ENCODE measurements at regions not wholly inside any gene's neighbourhood (a gene's known extent, or its start where the extent isn't known, plus 50 kb on each side); places are given as distances from the start of the nearest gene placed in this dataset.

DNA sequence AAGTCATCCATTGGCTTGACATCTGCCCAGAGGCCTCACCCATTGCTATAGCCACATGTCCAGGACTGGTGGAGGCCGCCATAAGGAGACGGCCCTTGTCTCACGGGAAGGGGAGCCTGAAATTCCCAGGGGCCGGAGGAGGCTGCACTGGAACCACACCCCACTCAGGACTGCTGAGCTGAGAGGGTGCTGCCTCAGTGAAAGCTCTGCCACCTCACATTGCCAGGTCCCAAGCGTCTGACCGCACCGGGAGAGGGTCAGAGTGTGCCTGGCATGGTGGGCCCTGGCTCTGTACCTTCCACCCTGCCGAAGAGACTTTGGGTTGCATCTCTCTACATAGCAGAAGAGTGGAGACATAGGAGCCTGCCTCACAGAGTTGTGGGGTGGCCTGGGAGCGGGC lies 134.1 kb upstream of the GLI2 start:
- no peak overlapping the region for H3K56ac ChIP-seq (ENCODE audit: insufficient read length, low read depth, low read length)
- H4K8ac ChIP-seq (replicated peaks; ENCODE audit: insufficient read length, low read depth, low read length) = no peak overlapping the region
- no peak overlapping the region for H3K23ac ChIP-seq (ENCODE audit: insufficient read length, low read depth, low read length)
- no peak overlapping the region for H2BK12ac ChIP-seq (ENCODE audit: insufficient read length, low read depth, low read length)
- peaks cover 67% of the 10 kb centered on the region for H3K27me3 Mint-ChIP-seq (ENCODE audit: low read depth)
- no peak overlapping the region for H2BK120ac ChIP-seq (ENCODE audit: low read depth, low read length, poor library complexity, severe bottlenecking)
- H2AK5ac ChIP-seq (ENCODE audit: insufficient read length, low read length) = no peak overlapping the region
- H4K20me1 ChIP-seq (ENCODE audit: control insufficient read depth, insufficient read depth, insufficient read length) = no peaks in the 10 kb centered on the region
- no peak overlapping the region for H4K91ac ChIP-seq (ENCODE audit: insufficient read length, low read depth, low read length)
- H3K79me2 ChIP-seq (ENCODE audit: insufficient read depth, low read length) = no peaks in the 10 kb centered on the region
- H2BK15ac ChIP-seq (ENCODE audit: low read depth, low read length) = no peak overlapping the region
- no peaks in the 10 kb centered on the region for H3K9me3 ChIP-seq (ENCODE audit: control insufficient read depth, low read depth, low read length)
- H4K5ac ChIP-seq (ENCODE audit: insufficient read length, low read depth, low read length) = no peak overlapping the region
- no peak overlapping the region for H3K18ac ChIP-seq (ENCODE audit: insufficient read length, low read depth, low read length)
- H3K27me3 ChIP-seq (ENCODE audit: insufficient read depth, low read length) = no peaks in the 10 kb centered on the region
- no peak overlapping the region for H3K14ac ChIP-seq (ENCODE audit: insufficient read depth, low read length)
- TF ChIP-seq, protein P1, sequence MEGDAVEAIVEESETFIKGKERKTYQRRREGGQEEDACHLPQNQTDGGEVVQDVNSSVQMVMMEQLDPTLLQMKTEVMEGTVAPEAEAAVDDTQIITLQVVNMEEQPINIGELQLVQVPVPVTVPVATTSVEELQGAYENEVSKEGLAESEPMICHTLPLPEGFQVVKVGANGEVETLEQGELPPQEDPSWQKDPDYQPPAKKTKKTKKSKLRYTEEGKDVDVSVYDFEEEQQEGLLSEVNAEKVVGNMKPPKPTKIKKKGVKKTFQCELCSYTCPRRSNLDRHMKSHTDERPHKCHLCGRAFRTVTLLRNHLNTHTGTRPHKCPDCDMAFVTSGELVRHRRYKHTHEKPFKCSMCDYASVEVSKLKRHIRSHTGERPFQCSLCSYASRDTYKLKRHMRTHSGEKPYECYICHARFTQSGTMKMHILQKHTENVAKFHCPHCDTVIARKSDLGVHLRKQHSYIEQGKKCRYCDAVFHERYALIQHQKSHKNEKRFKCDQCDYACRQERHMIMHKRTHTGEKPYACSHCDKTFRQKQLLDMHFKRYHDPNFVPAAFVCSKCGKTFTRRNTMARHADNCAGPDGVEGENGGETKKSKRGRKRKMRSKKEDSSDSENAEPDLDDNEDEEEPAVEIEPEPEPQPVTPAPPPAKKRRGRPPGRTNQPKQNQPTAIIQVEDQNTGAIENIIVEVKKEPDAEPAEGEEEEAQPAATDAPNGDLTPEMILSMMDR (conservative IDR thresholded peaks at IDR 0.05) = no peak
- no peak overlapping the region for H3K4me3 Mint-ChIP-seq
- H2BK5ac ChIP-seq (ENCODE audit: insufficient read length, low read length) = no peak overlapping the region
- H3K9me3 Mint-ChIP-seq = 0 out of 5 replicates have a peak, but pooled peaks cover 0 to 5% of the 10 kb centered on the region in 2 experiments
- no peaks in the 10 kb centered on the region for H3K23me2 ChIP-seq (ENCODE audit: insufficient read length, low read depth, low read length, poor library complexity, severe bottlenecking)
- H3K4me1 Mint-ChIP-seq = peaks cover 21 to 30% of the 10 kb centered on the region in 2 experiments
- WGBS (ENCODE audit: extremely low coverage, insufficient read length, low lambda C conversion rate) = no CpG with 5 or more reads among the region's 9 CpGs
- H3K79me1 ChIP-seq (ENCODE audit: insufficient read depth, low read depth, low read length, poor library complexity, severe bottlenecking) = no peaks in the 10 kb centered on the region
- H3K9ac ChIP-seq (ENCODE audit: extremely low read depth, insufficient read length, low read length) = no peak overlapping the region
- no peak overlapping the region for H3K4ac ChIP-seq (ENCODE audit: low read depth, low read length)
- no peak overlapping the region for H3K27ac Mint-ChIP-seq
- no peak overlapping the region for H3K4me2 ChIP-seq (ENCODE audit: insufficient read depth, insufficient read length, low read length)
- no peak overlapping the region for H3T11ph ChIP-seq (ENCODE audit: low read length)
- no peak overlapping the region for H2AFZ ChIP-seq (ENCODE audit: low read length)
- H2BK20ac ChIP-seq (ENCODE audit: low read depth, low read length, poor library complexity, severe bottlenecking) = no peak overlapping the region
- DNase-seq = no peak
- H3K4me1 ChIP-seq (ENCODE audit: insufficient read depth, low read length) = peaks cover 3% of the 10 kb centered on the region; the same call in 1 of the 2 replicates
- no peak overlapping the region for H3K27ac ChIP-seq (ENCODE audit: insufficient read length, low read depth, low read length)
- no peaks in the 10 kb centered on the region; a peak in 1 of 7 replicates for H3K36me3 Mint-ChIP-seq (ENCODE audit: insufficient read depth in 1 of 3, low read depth in 3 of 3)

Data from H9 (cell line).